Lung (tissue), 11 donors: ENCODE measurements at regions not wholly inside any gene's neighbourhood (a gene's known extent, or its start where the extent isn't known, plus 50 kb on each side); places are given as distances from the start of the nearest gene placed in this dataset.

Source experiments
- ATAC-seq: fragments of 200-7000 bp; cut with Tn5 transposase; one replicate; pipeline ENCODE4 v1.9.1; 2020; ENCODE audit warnings: moderate number of reproducible peaks; ENCODE audit not compliant: insufficient read depth, low FRiP score
- DNase-seq, 3 donors: peaks; one replicate each; pipeline ENCODE4 v3.0.0-alpha.2; 2013 to 2017
- H3K27ac ChIP-seq, 2 donors: one replicate each; pipeline ENCODE4 v1.5.1; 2013; ENCODE audit warnings: mild to moderate bottlenecking in 2 of 2, moderate library complexity in 2 of 2, control low read depth in 1 of 2, inconsistent platforms in 1 of 2, low read depth in 1 of 2, low read length in 1 of 2
- H3K27me3 ChIP-seq, 3 donors: one replicate each; pipeline ENCODE4 v1.5.1; 2013; ENCODE audit warnings: low read length in 2 of 3; ENCODE audit not compliant: control insufficient read depth in 3 of 3, insufficient read depth in 3 of 3
- H3K36me3 ChIP-seq, 4 donors: one replicate each; pipeline ENCODE4 v1.5.1; 2013; ENCODE audit warnings: low read length in 4 of 4, mild to moderate bottlenecking in 1 of 4, moderate library complexity in 1 of 4; ENCODE audit not compliant: control insufficient read depth in 4 of 4, insufficient read depth in 4 of 4
- H3K4me1 ChIP-seq, 5 donors: one replicate each; pipeline ENCODE4 v1.5.1; 2013; ENCODE audit warnings: low read length in 5 of 5, mild to moderate bottlenecking in 2 of 5, moderate library complexity in 1 of 5; ENCODE audit not compliant: control insufficient read depth in 5 of 5, insufficient read depth in 5 of 5
- H3K4me3 ChIP-seq: one replicate; pipeline ENCODE4 v1.5.1; 2013; ENCODE audit warnings: mild to moderate bottlenecking, control low read depth, moderate library complexity
- H3K9ac ChIP-seq, 2 donors: one replicate each; pipeline ENCODE4 v1.5.1; 2013; ENCODE audit warnings: low read length in 2 of 2, control low read depth in 1 of 2; ENCODE audit not compliant: insufficient read depth in 1 of 2
- H3K9me3 ChIP-seq, 4 donors: one replicate each; pipeline ENCODE4 v1.5.1; 2013; ENCODE audit warnings: low read length in 3 of 4, mild to moderate bottlenecking in 1 of 4, moderate library complexity in 1 of 4; ENCODE audit not compliant: control insufficient read depth in 4 of 4, insufficient read depth in 3 of 4
- CTCF ChIP-seq: IDR thresholded peaks from 2 replicates; pipeline ENCODE4 v1.5.1; 2012; ENCODE audit warnings: mild to moderate bottlenecking; ENCODE audit errors: control extremely low read depth, extremely low read depth
- WGBS, 2 donors: extraction: QIAGEN DNeasy Blood & Tissue Kit; methylation state at CpG; one replicate each; pipeline ENCODE4 v1.1.7; 2013; 5-methylcytosine and 5-hydroxymethylcytosine counted together
- donor health status: control.
- donor health status: control.
- donor health status: Bipolar disorder and iron deficiency.
- donor health status: healthy.
- donor health status: DM: yes; HTN: yes; CAD: no.

GRCh38 chr9:79221084-79221483, 350.7 kb upstream of the TLE4 start:
- ATAC-seq (no peak), DNase-seq (no peak)
- H3K9me3 ChIP-seq = no peaks in the 10 kb centered on the region
- no peaks in the 10 kb centered on the region for H3K36me3 ChIP-seq
- no peak for TF ChIP-seq CTCF
- no peaks in the 10 kb centered on the region for H3K4me1 ChIP-seq
- no peak overlapping the region for H3K9ac ChIP-seq
- no peaks in the 10 kb centered on the region for H3K27me3 ChIP-seq
- H3K4me3 ChIP-seq = no peak overlapping the region
- H3K27ac ChIP-seq = no peak overlapping the region
- 53 to 81% methylated on average over 1 of the region's 1 CpG for WGBS, 2 donors

GRCh38 chr9:79222483-79222882, 349.3 kb upstream of the TLE4 start:
- Histone ChIP-seq H3K27ac (no peak overlapping the region), H3K4me3 (no peak overlapping the region), H3K9ac (no peak overlapping the region), H3K27me3 (no peaks in the 10 kb centered on the region), H3K9me3 (no peaks in the 10 kb centered on the region), H3K36me3 (no peaks in the 10 kb centered on the region), H3K4me1 (no peaks in the 10 kb centered on the region)
- 94 to 96% methylated on average over 2 of the region's 2 CpGs for WGBS, 2 donors
- ATAC-seq (no peak), DNase-seq (no peak)
- TF ChIP-seq CTCF = no peak

- no peak overlapping the region for H3K9ac ChIP-seq
- TF ChIP-seq CTCF = no peak
- H3K4me3 ChIP-seq = no peak overlapping the region
- WGBS, 2 donors = 81 to 88% methylated on average over 3 of the region's 3 CpGs
- no peaks in the 10 kb centered on the region for H3K27me3 ChIP-seq
- ATAC-seq (no peak), DNase-seq (no peak)
- no peaks in the 10 kb centered on the region for H3K36me3 ChIP-seq
- no peaks in the 10 kb centered on the region for H3K4me1 ChIP-seq
- no peaks in the 10 kb centered on the region for H3K9me3 ChIP-seq
- no peak overlapping the region for H3K27ac ChIP-seq
Observed at GRCh38 chr9:79224672-79225433, 346.9 kb upstream of the TLE4 start.

- no peak for TF ChIP-seq CTCF
- Histone ChIP-seq H3K4me3 (no peak overlapping the region), H3K27ac (no peak overlapping the region), H3K4me1 (no peaks in the 10 kb centered on the region), H3K9me3 (peaks cover 0 to 5% (median 0%) of the 10 kb centered on the region in 4 donors), H3K27me3 (no peaks in the 10 kb centered on the region), H3K36me3 (no peaks in the 10 kb centered on the region), H3K9ac (no peak overlapping the region)
- ATAC-seq (no peak), DNase-seq (no peak)
- 93 to 99% methylated on average over 2 of the region's 2 CpGs for WGBS, 2 donors
Observed at GRCh38 chr9:79233542-79233941, 338.2 kb upstream of the TLE4 start.
